ENCODE measurements at regions not wholly inside any gene's neighbourhood (a gene's known extent, or its start where the extent isn't known, plus 50 kb on each side); places are given as distances from the start of the nearest gene placed in this dataset.

- DNase-seq (ENCODE audit: low spot score), result no peak
Observed at GRCh38 chr1:235027076-235027861, 101.4 kb downstream of the TOMM20 start.

DNA sequence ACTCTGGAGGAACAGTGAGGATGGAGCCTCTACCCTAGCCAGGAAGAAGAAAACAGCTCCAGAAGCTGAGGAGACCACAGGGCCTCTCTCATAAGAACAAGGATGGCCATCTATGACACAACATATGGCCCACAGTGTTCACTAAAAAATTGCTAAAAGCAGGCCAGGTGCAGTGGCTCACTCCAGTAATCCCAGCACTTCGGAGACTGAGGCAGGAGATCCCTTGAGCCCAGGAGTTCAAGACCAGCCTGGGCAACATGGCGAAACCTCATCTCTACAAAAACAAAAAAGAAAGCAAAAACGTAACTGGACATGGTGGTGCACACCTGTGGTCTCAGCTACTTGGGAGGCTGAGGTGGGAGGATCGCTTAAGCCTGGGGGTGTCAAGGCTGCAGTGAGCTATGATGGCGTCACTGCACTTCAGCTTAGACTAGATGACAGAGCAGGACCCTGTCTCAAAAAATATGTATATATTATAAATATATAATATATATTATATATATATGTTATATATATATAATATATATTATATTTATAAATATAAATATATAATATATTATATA is 103.1 kb downstream of the TOMM20 start:
- no peak for DNase-seq (ENCODE audit: low spot score)

DNA sequence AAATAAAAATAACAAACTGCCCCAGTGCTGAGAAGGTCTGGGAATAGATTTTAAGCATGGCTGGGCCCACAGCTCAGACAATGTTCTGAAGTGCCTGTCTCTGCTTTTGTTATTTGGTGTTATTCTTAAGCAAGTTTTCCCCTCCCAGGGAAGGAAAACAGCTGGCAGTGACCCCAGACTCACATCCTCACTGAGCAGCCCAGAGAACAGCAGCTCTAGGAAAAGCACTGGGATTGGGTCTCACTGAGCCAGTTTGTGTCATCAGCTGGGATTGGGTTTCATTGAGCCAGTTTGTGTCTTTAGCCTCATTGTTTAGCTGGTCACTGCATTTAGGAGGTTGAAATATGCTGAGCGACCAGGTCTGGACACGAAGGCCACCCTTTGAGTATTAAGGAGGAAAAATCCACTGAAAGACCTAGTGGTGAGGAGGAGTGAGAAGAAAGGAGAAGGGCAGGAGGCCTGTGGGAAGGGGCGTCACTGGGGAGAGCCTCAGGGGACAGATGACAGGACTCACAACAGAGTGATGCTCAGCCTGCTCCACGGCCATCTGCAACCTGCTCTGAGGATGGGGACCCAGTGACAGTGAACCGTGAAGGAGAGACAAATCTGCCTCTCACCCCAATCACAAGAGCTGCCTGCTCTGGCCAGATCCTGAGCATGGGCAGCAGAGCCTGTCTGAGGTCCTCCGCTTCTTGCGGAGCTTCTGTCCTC is 103.8 kb downstream of the TOMM20 start:
- no peak for DNase-seq (ENCODE audit: low spot score)

DNA sequence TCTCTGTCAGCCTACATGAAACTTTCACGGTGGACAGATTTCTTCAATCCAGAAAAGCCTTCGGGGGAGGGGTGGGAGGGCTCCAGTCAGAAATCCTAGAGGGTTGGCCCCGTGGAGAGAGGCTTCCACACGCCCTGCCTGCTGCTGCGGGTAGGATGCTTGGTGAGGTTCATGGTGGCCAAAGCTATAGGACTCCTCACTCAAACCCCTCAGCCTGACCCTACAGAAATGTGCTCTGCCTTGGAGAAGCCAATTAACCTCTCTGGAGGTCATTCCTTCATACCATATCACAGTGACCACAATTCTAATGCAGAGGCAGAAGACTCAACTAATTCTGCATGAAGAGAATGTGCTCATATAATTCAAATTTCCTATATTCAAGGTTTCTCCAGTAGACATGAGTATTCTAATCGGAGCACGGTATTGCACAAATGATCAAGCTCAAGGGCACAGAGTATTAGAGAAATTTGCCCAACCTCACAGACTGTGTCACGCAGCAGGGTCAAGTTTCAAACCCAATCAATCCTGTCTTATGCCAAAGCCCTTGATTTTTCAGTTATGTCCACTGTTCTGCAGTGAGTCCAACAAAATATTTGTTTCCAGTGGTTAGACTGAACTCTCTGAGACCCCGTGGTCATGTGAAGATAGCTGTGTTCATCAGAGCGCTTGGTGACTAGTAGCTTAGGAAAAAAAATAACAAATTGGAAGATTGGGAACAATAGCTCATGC is 104.8 kb downstream of the TOMM20 start:
- no peak for DNase-seq (ENCODE audit: low spot score)

- DNase-seq (ENCODE audit: low spot score), result no peak
Observed at GRCh38 chr1:235022981-235023710, 105.5 kb downstream of the TOMM20 start.

GRCh38 chr1:235022341-235022980 is 106.2 kb downstream of the TOMM20 start:
- no peak for DNase-seq (ENCODE audit: low spot score)

DNA sequence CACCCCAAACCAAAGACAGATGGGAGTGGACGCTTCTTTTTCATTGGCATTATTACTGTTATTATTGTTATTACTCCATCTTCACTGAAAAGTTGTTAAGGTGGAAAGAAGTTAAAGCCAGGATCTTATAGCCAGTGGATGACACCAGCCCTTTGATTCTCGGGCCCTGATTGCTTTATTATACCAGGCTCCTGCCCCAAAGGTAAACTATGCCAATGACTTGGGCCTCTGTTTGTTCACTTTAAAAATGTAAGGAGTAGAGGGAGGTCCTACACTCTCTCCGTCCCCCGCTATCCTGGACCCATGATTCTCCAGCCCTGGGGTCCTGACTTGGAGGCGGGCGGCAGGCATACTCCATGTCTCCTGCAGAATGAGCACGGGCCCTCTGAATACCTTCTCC is 106.8 kb downstream of the TOMM20 start:
- no peak for DNase-seq (ENCODE audit: low spot score)

DNA sequence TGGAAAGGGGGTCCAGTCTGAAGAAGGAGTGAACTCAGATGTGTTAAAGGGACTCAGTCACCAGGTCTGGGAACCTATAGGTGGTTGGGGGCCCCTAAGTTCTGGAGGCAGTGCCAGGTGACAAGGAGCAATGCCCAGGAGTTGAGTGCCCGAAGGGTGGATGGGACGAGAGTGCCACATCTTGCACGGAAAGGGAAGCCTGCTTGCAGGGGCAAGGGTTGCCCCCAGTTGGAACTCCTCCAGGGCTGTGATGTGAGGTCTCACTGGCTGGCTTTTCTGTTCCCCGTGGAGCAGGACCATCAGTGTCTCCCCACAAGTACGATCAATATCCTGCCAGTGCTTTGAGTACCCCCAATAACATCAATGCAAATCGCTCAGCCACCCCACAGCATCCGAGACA is 107.3 kb downstream of the TOMM20 start:
- no peak for DNase-seq (ENCODE audit: low spot score)

- DNase-seq (ENCODE audit: low spot score), result no peak
Observed at GRCh38 chr1:235019961-235020360, 108.7 kb downstream of the TOMM20 start.

- no peak for DNase-seq (ENCODE audit: low spot score)
Observed at GRCh38 chr1:235019471-235019870, 109.2 kb downstream of the TOMM20 start.

DNA sequence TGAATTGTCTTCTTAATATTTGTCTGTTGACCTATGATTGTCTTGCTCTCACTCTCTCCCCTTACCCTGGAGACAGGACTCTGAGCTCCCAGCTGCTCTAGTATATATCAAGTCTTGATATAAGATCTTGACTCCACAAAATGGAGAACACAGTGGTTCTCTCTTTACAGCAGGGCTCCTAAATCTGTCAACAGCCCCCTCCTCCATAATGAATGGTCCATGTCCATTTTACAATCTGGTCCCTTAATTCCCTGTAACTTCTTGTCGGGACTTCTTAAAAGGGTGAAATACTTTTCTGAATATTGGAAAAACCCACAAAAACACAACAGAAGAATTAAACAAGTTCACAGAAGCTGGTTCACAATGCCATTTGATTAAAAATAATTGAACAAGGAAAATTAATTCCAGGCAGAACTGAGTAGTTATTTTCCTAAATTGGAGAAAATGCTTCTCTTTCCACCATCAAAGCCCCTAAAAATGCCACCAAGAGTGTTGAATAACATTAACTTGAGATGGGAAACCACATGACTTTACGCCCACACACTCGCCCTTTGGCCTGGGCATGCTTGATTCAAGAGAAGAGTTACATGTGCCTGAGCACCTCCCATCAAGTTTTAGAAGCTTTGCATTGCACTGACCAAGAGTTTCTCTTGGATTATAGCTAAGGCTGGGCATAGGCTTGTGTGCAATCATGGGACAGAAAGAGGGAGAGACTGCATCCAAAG is 109.8 kb downstream of the TOMM20 start:
- peak; percentile 29 for DNase-seq (ENCODE audit: low spot score)

GRCh38 chr1:235018161-235018560 is 110.5 kb downstream of the TOMM20 start:
- DNase-seq (ENCODE audit: low spot score), result no peak

DNA sequence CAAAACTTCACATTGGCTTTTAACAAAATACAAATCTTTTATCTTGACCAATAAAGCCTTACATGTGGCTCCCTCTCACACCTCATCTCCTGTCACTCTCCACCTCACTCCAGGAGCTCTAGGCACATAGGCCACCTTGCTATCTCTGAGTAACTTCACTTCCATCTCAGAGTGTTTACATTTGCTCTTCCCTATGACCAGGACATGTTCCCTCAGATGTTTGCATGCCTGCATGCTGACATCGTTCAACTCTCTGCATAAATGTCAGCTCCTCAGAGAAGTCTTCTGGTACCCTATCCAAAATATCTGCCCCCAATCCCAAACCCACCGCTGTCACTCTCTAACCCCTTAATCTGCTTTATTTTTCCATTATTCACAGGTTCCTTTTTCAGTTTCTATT is 110.9 kb downstream of the TOMM20 start:
- no peak for DNase-seq (ENCODE audit: low spot score)

GRCh38 chr1:235017191-235017590 is 111.4 kb downstream of the TOMM20 start:
- DNase-seq (ENCODE audit: low spot score), result no peak

- no peak for DNase-seq (ENCODE audit: low spot score)
Observed at GRCh38 chr1:235015291-235015985, 113.2 kb downstream of the TOMM20 start.

DNA sequence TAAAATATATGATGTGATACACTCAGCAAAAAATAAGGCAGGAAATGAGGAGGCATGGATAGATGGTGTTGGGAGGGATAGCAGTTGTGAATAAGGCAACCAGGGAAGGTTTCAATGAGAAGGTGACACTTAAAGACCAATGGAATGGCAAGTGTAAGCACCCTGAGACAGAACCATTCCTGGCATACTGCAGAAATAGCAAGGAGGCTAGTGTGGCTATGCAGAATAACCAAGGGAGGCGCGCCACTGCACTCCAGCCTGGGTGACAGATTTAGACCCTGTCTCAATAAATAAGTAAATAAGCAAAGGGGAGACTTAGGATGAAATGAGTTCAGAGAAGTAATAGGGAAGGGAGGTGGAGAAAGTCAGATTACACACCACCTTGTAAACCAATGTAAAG is 113.9 kb downstream of the TOMM20 start:
- no peak for DNase-seq (ENCODE audit: low spot score)

GRCh38 chr1:235013512-235013911 is 115.1 kb downstream of the TOMM20 start:
- DNase-seq (ENCODE audit: low spot score), result no peak

DNA sequence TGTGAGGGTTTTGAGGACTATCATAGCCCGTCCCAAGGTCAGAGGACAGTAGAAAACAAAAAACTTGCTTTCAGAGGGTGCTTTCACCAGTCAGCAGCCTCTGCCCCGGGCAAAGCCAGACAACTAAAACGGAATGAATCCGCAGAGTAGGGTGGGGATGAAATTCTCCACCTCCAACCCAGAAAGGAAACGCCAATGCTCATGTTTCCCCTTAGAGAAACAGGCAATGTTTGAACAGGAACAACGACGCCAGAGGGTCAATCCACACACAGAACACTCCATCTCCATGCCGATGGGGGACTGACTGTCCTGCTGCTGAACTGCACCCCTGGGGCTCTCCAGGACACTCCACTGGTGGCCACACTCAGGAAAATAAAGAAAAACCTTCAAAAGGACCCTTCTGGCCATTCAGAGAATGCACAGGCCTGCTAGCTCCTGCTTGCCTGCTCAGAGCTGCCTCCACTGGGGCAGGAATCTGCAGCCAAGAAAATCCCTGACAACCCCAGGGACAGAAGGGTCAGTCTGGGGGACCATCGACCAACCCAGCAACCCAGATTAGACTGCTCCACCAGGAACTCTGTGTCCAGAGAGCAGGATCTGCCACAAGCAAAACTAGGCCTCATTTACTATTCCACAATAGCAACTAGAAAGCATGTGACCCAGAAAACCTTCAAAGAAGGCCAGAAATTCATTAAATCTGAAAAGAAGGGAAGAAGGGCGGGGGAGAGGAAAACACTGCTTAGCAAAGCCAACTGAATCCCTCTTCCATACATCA is 116.0 kb downstream of the TOMM20 start:
- DNase-seq (ENCODE audit: low spot score), result peak; percentile 21

All from SW480 (cell line).